Body of pancreas (tissue), 4 donors: ENCODE measurements at regions not wholly inside any gene's neighbourhood (a gene's known extent, or its start where the extent isn't known, plus 50 kb on each side); places are given as distances from the start of the nearest gene placed in this dataset.

ENCODE experiments used
- ATAC-seq: fragments of 150-250 bp; one replicate; pipeline ENCODE4 v1.9.1; 2016
- DNase-seq, 4 donors: peaks; one replicate each; pipeline ENCODE4 v3.0.0-alpha.2; 2019
- H3K27ac ChIP-seq, 4 donors: fragments of 200-600 bp; sonication (generic); 1 replicate in 3 of 4; 2 replicates in 1 of 4; pipeline versions ENCODE4 v1.5.1 to v1.6.1; 2016 to 2019; ENCODE audit warnings: mild to moderate bottlenecking in 1 of 4, mixed read lengths in 1 of 4, moderate library complexity in 1 of 4
- H3K27me3 ChIP-seq, 2 donors: fragments of 200-600 bp; sonication (generic); one replicate each; pipeline ENCODE4 v1.6.0; 2016; ENCODE audit warnings: mild to moderate bottlenecking in 1 of 2
- H3K36me3 ChIP-seq, 2 donors: fragments of 200-600 bp; sonication (generic); replicated peaks in 1 of 2; 2 replicates each; pipeline ENCODE4 v1.5.1; 2016; ENCODE audit warnings: low read depth in 2 of 2; ENCODE audit not compliant: insufficient read depth in 1 of 2
- H3K4me1 ChIP-seq: fragments of 200-600 bp; sonication (generic); one replicate; pipeline ENCODE4 v1.6.0; 2016
- H3K4me3 ChIP-seq, 2 donors: fragments of 200-600 bp; sonication (generic); 1 replicate in 1 of 2; 2 replicates in 1 of 2; pipeline ENCODE4 v1.5.1; 2016 to 2019
- H3K9me3 ChIP-seq, 3 donors: fragments of 200-600 bp; sonication (generic); 1 replicate in 2 of 3; 2 replicates in 1 of 3; pipeline ENCODE4 v1.5.1; 2016
- POLR2A ChIP-seq, 3 donors: fragments of 450-650 bp; IDR thresholded peaks; one replicate each; pipeline ENCODE4 v1.6.1; 2016; ENCODE audit warnings: antibody characterized with exemption in 3 of 3, mild to moderate bottlenecking in 2 of 3
- WGBS, 2 donors: methylation state at CpG; one replicate each; pipeline ENCODE4 v1.1.5; 2017; 5-methylcytosine and 5-hydroxymethylcytosine counted together
- intact Hi-C: fragments of 100-400 bp; cut with DNase I; formaldehyde crosslinking; loops from one replicate; pipeline ENCODE4 v1.15.1; 2023
- TF ChIP-seq, protein P1 (sequence below), 7 experiments: fragments of 450-650 bp in 4 of 7; fragments of 200-600 bp in 3 of 7; sonication (generic) in 3 of 7; IDR thresholded peaks; one replicate each; pipeline ENCODE4 v1.5.1; 2016 to 2019; ENCODE audit warnings: antibody characterized with exemption in 7 of 7

- WGBS, 2 donors, result 57 to 59% methylated on average over 10 to 12 of the region's 12 CpGs
- Histone ChIP-seq H3K4me1 (no peaks in the 10 kb centered on the region), H3K36me3 (no peaks in the 10 kb centered on the region), H3K9me3 (no peaks in the 10 kb centered on the region), H3K4me3 (no peak overlapping the region), H3K27me3 (no peaks in the 10 kb centered on the region), H3K27ac (no peak overlapping the region)
- intact Hi-C loops, result no loop called here
- no peak for ATAC-seq
- no peak for DNase-seq
- TF ChIP-seq, protein P1, sequence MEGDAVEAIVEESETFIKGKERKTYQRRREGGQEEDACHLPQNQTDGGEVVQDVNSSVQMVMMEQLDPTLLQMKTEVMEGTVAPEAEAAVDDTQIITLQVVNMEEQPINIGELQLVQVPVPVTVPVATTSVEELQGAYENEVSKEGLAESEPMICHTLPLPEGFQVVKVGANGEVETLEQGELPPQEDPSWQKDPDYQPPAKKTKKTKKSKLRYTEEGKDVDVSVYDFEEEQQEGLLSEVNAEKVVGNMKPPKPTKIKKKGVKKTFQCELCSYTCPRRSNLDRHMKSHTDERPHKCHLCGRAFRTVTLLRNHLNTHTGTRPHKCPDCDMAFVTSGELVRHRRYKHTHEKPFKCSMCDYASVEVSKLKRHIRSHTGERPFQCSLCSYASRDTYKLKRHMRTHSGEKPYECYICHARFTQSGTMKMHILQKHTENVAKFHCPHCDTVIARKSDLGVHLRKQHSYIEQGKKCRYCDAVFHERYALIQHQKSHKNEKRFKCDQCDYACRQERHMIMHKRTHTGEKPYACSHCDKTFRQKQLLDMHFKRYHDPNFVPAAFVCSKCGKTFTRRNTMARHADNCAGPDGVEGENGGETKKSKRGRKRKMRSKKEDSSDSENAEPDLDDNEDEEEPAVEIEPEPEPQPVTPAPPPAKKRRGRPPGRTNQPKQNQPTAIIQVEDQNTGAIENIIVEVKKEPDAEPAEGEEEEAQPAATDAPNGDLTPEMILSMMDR (IDR thresholded peaks at IDR 0.05), result no peak
- TF ChIP-seq POLR2A (IDR thresholded peaks at IDR 0.05), result no peak
Observed at GRCh38 chr15:77836906-77837648, 204.4 kb upstream of the LINGO1 start.

- Histone ChIP-seq H3K27me3 (no peaks in the 10 kb centered on the region), H3K9me3 (no peaks in the 10 kb centered on the region), H3K4me3 (no peak overlapping the region), H3K36me3 (no peaks in the 10 kb centered on the region), H3K27ac (no peak overlapping the region), H3K4me1 (no peaks in the 10 kb centered on the region)
- TF ChIP-seq, protein P1 (IDR thresholded peaks at IDR 0.05), result no peak
- TF ChIP-seq POLR2A (IDR thresholded peaks at IDR 0.05), result no peak
- WGBS, 2 donors, result 51 to 58% methylated on average over 4 to 6 of the region's 6 CpGs
- DNase-seq, result no peak
- intact Hi-C loops, result no loop called here
- ATAC-seq, result no peak
Observed at GRCh38 chr15:77836121-77836692, 203.5 kb upstream of the LINGO1 start.

- H3K4me1 ChIP-seq, result no peaks in the 10 kb centered on the region
- TF ChIP-seq, protein P1 (IDR thresholded peaks at IDR 0.05), result no peak
- TF ChIP-seq POLR2A (IDR thresholded peaks at IDR 0.05), result no peak
- no peaks in the 10 kb centered on the region for H3K36me3 ChIP-seq
- H3K27ac ChIP-seq, result no peak overlapping the region
- DNase-seq (no peak), ATAC-seq (no peak)
- H3K27me3 ChIP-seq, result no peaks in the 10 kb centered on the region
- H3K9me3 ChIP-seq, result no peaks in the 10 kb centered on the region
- H3K4me3 ChIP-seq, result no peak overlapping the region
- intact Hi-C loops, result no loop called here
- 84 to 90% methylated on average over 7 of the region's 7 CpGs for WGBS, 2 donors
Observed at GRCh38 chr15:77834276-77834990, 201.7 kb upstream of the LINGO1 start.

- Histone ChIP-seq H3K9me3 (no peaks in the 10 kb centered on the region), H3K4me3 (no peak overlapping the region), H3K4me1 (no peaks in the 10 kb centered on the region), H3K27me3 (no peaks in the 10 kb centered on the region), H3K36me3 (no peaks in the 10 kb centered on the region), H3K27ac (no peak overlapping the region)
- intact Hi-C loops, result no loop called here
- ATAC-seq (no peak), DNase-seq (no peak)
- no peak for TF ChIP-seq POLR2A (IDR thresholded peaks at IDR 0.05)
- TF ChIP-seq, protein P1 (IDR thresholded peaks at IDR 0.05), result no peak
- 57 to 63% methylated on average over 2 of the region's 2 CpGs for WGBS, 2 donors
Observed at GRCh38 chr15:77832874-77833273, 200.2 kb upstream of the LINGO1 start.
